ENCODE measurements at regions not wholly inside any gene's neighbourhood (a gene's known extent, or its start where the extent isn't known, plus 50 kb on each side); places are given as distances from the start of the nearest gene placed in this dataset.

GRCh38 chr5:159702301-159702700 is 214.0 kb upstream of the ADRA1B start:
- dilution Hi-C loops (cut with MboI; ENCODE audit: extremely low pct_ligation_motif_present, low sequenced_read_pairs) (no loop called here), intact Hi-C loops (cut with micrococcal nuclease) (no loop called here)
- ChIA-PET POLR2A (no interaction called here), CTCF (no interaction called here)
- H4K20me1 ChIP-seq (replicated peaks; ENCODE audit: control insufficient read depth, extremely low read depth, insufficient read depth, low read length): no peaks in the 10 kb centered on the region
- DNase-seq (ENCODE audit: low read depth, low spot score) (no peak), FAIRE-seq (no peak)
- H3K9me3 ChIP-seq (replicated peaks; ENCODE audit: control insufficient read depth, insufficient read depth, low read length): peaks cover 3% of the 10 kb centered on the region
- H3K79me2 ChIP-seq (ENCODE audit: control insufficient read depth, insufficient read depth, low read length): no peaks in the 10 kb centered on the region
- H2AFZ ChIP-seq (ENCODE audit: low read depth, low read length): no peak overlapping the region
- no peak overlapping the region for H3K4me2 ChIP-seq (ENCODE audit: insufficient read depth, low read length)
- no peaks in the 10 kb centered on the region for H3K36me3 ChIP-seq (ENCODE audit: control insufficient read depth in 2 of 2, extremely low read depth in 1 of 2, insufficient read depth in 2 of 2, low read length in 2 of 2)
- TF ChIP-seq CTCF (IDR thresholded peaks at IDR 0.05; ENCODE audit: extremely low read depth in 1 of 2, insufficient read depth in 1 of 2, low read depth in 1 of 2, low read length in 2 of 2) (no peak), MAX (IDR thresholded peaks at IDR 0.05; ENCODE audit: insufficient read depth, insufficient read length) (no peak), POLR2A (IDR thresholded peaks at IDR 0.05; ENCODE audit: low read depth, low read length) (no peak), GATA2 (IDR thresholded peaks at IDR 0.05; ENCODE audit: insufficient read depth, insufficient read length, low read depth, low read length) (no peak), JUN (IDR thresholded peaks at IDR 0.05; ENCODE audit: borderline replicate concordance, insufficient read depth, insufficient read length, low read depth) (no peak), EZH2 (IDR thresholded peaks at IDR 0.05; ENCODE audit: borderline replicate concordance, low read depth, low read length, severe bottlenecking) (no peak), POLR2AphosphoS5 (IDR thresholded peaks at IDR 0.05; ENCODE audit: insufficient read depth, low read depth, low read length) (no peak), MYC (IDR thresholded peaks at IDR 0.05; ENCODE audit: low read depth, low read length) (no peak)
- H3K4me1 ChIP-seq (ENCODE audit: control insufficient read depth, extremely low read depth, insufficient read depth, low read length): no peaks in the 10 kb centered on the region
- BruUV-seq (replicated peaks): no TSS peak
- H3K4me3 ChIP-seq (replicated peaks in 1 of 3; ENCODE audit: insufficient read depth in 1 of 3, low read depth in 1 of 3, low read length in 3 of 3): no peak overlapping the region
- no peak overlapping the region for H3K27ac ChIP-seq (ENCODE audit: insufficient read depth, low read depth, low read length)
- H3K9me1 ChIP-seq (replicated peaks; ENCODE audit: control insufficient read depth, extremely low read depth, insufficient read depth, low read length): no peaks in the 10 kb centered on the region
- no peaks in the 10 kb centered on the region for H3K27me3 ChIP-seq (ENCODE audit: control insufficient read depth in 2 of 2, insufficient read depth in 2 of 2, low read length in 2 of 2)
- no peak overlapping the region for H3K9ac ChIP-seq (replicated peaks; ENCODE audit: extremely low read depth, insufficient read depth, low read length)
